Astrocyte of the spinal cord (primary cell): ENCODE measurements at regions not wholly inside any gene's neighbourhood (a gene's known extent, or its start where the extent isn't known, plus 50 kb on each side); places are given as distances from the start of the nearest gene placed in this dataset.

Experiments
- DNase-seq: peaks from one replicate; pipeline ENCODE4 v3.0.0; 2011; ENCODE audit warnings: low read depth, low spot score
- H3K4me3 ChIP-seq: 2 replicates; pipeline ENCODE4 v1.5.1; 2011; ENCODE audit warnings: low read depth, mild to moderate bottlenecking, low read length, moderate library complexity
- in situ Hi-C: cut with HindIII; loops from 2 replicates; pipeline ENCODE4 v1.10.0; 2017; ENCODE audit warnings: low sequenced_read_pairs
- TF ChIP-seq, protein P1 (sequence below): IDR thresholded peaks from 2 replicates; pipeline ENCODE4 v1.5.1; 2012; ENCODE audit warnings: low read depth, mild to moderate bottlenecking, low read length, inconsistent platforms

DNA sequence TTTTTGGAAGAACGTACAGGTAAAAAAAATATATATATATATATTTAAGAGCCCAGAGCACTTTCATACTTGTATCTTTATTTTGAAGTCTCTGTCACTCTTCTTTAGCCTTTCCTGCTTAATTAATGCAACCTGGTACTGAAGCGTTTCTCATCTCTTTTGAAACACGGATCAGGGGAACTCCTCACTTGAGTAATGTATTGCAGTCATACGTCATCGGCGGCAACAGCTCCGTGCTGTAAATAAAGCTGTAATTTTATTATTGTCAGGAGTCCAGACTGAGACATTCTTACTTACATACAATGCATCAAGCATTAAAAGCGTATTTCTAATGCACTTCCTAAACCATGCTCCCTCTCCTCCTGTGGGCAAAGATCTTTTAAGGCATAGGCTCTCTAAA, 514.7 kb downstream of the SOX11 start:
- no peak overlapping the region for H3K4me3 ChIP-seq
- TF ChIP-seq, protein P1, sequence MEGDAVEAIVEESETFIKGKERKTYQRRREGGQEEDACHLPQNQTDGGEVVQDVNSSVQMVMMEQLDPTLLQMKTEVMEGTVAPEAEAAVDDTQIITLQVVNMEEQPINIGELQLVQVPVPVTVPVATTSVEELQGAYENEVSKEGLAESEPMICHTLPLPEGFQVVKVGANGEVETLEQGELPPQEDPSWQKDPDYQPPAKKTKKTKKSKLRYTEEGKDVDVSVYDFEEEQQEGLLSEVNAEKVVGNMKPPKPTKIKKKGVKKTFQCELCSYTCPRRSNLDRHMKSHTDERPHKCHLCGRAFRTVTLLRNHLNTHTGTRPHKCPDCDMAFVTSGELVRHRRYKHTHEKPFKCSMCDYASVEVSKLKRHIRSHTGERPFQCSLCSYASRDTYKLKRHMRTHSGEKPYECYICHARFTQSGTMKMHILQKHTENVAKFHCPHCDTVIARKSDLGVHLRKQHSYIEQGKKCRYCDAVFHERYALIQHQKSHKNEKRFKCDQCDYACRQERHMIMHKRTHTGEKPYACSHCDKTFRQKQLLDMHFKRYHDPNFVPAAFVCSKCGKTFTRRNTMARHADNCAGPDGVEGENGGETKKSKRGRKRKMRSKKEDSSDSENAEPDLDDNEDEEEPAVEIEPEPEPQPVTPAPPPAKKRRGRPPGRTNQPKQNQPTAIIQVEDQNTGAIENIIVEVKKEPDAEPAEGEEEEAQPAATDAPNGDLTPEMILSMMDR, result no peak
- DNase-seq, result no peak
- in situ Hi-C loops, result no loop called here

DNA sequence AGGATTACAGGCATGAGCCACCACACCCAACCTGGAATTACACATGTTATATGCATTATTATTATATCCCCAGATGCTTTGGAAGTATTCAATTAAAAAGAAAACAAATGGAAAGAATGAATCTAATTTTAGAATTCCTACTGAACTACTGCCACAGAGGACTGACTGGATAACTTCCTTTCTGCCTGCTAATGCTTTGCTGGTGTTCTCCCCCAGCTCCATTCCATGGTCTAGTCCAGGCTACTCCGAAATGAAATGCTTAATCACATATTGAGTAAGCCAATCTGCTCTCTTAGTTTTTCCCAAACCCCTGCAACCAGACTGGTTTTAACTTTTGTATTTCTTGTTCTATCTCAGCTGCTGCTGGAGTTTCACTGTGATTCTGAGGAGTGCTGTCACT, 519.1 kb downstream of the SOX11 start:
- TF ChIP-seq, protein P1, result no peak
- in situ Hi-C loops, result no loop called here
- no peak overlapping the region for H3K4me3 ChIP-seq
- DNase-seq, result no peak

DNA sequence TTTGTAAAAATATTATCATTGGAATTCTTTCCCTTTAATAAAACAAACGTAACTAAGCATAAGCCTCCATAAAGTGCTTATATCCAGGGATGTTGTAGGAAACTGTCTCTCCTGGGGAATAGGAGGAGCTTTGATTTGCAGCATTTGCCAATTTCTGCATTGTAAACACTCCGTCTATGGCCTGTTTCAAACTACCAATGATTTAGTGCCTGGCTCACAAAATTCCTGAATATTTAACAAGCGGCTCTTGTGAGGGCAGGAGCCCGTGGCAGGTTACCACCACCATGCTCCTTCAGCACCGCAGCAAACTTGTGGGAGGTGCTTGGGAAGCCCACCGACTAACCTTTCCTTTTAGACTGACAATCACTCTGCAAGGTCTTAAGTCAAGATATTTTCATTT, 520.3 kb downstream of the SOX11 start:
- no peak for DNase-seq
- TF ChIP-seq, protein P1, result no peak
- in situ Hi-C loops, result no loop called here
- H3K4me3 ChIP-seq, result no peak overlapping the region

GRCh38 chr2:6213056-6213780, 521.0 kb downstream of the SOX11 start:
- in situ Hi-C loops, result no loop called here
- H3K4me3 ChIP-seq, result no peak overlapping the region
- TF ChIP-seq, protein P1, result no peak
- DNase-seq, result no peak

DNA sequence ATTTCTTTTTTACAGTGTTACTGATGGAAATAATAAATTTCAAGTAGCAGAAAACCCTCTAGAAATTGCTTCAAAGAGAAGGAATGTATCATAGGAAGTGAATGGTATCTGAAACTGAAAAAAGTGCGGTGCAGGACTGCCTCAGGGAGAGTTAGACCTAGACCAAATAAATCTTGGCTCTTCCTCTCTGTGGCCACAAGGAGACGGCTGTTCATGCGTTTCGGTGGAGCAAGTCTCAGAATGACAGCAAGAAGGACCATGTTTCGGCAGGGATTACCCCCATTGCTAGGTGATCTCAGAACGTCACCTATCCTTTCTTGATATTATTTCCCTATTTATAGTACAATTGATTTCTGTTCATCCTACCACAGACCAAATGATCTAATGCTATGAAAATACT, 522.3 kb downstream of the SOX11 start:
- TF ChIP-seq, protein P1, result no peak
- in situ Hi-C loops, result no loop called here
- no peak overlapping the region for H3K4me3 ChIP-seq
- no peak for DNase-seq

DNA sequence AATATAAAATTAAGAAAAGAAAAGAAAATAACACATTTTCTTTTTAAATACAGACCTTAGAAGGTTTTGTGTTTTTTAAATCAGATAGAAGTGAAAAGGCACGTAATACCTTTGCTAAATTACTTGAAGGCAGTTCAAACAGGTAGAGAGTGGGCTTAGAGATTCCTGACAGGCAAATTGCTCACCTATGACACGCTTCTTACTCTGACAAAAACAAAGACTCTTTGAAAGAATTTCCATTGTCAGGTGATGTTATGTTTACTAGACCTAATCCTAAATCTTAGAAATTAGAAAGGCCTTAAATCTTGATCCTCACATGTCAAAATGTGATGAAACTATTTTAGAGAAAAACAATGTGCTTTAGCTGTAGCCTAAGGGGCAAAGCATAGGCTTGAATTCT, 522.9 kb downstream of the SOX11 start:
- TF ChIP-seq, protein P1, result no peak
- no peak overlapping the region for H3K4me3 ChIP-seq
- no peak for DNase-seq
- in situ Hi-C loops, result no loop called here
